ENCODE measurements at regions not wholly inside any gene's neighbourhood (a gene's known extent, or its start where the extent isn't known, plus 50 kb on each side); places are given as distances from the start of the nearest gene placed in this dataset.
"Not testable (repeated sequence)": the region's sequence is repeated elsewhere in the genome, so short reads cannot be mapped to it uniquely, and the experiment has no call there.

- TF ChIP-seq EGR1 (IDR thresholded peaks at IDR 0.05; ENCODE audit: low read depth); CTCF (IDR thresholded peaks at IDR 0.05 in 2 of 3, conservative IDR thresholded peaks at IDR 0.05 in 1 of 3; ENCODE audit: borderline replicate concordance in 1 of 3, insufficient read depth in 1 of 3, low read depth in 2 of 3, low read length in 2 of 3); YY1 (IDR thresholded peaks at IDR 0.05; ENCODE audit: extremely low read depth, insufficient replicate concordance, low read depth, low read length); SRF (IDR thresholded peaks at IDR 0.05; ENCODE audit: low read depth); POLR2A (IDR thresholded peaks at IDR 0.05; ENCODE audit: borderline replicate concordance, extremely low read depth, insufficient read depth, insufficient read length); TCF7L2 (IDR thresholded peaks at IDR 0.05; ENCODE audit: borderline replicate concordance, extremely low read depth, insufficient read depth, insufficient read length); SP1 (IDR thresholded peaks at IDR 0.05; ENCODE audit: low read depth); REST (IDR thresholded peaks at IDR 0.05; ENCODE audit: low read depth): not testable (repeated sequence)
Measured at GRCh38 chr15:20227119-20227853, 314.3 kb downstream of the GOLGA6L6 start.

Data from HCT116 (cell line).